ENCODE measurements at regions not wholly inside any gene's neighbourhood (a gene's known extent, or its start where the extent isn't known, plus 50 kb on each side); places are given as distances from the start of the nearest gene placed in this dataset.

- TF ChIP-seq CTCF (IDR thresholded peaks at IDR 0.05; ENCODE audit: low read depth, low read length, missing input control) = no peak
- no peak for TF ChIP-seq FOXA1 (IDR thresholded peaks at IDR 0.05)
- no peak for TF ChIP-seq ZBTB33 (IDR thresholded peaks at IDR 0.05)
Observed at GRCh38 chr5:174423558-174423957, 300.8 kb upstream of the MSX2 start.
